CD4-positive, alpha-beta T cell treated with Interferon gamma for 1 hour (primary cell): ENCODE measurements at regions not wholly inside any gene's neighbourhood (a gene's known extent, or its start where the extent isn't known, plus 50 kb on each side); places are given as distances from the start of the nearest gene placed in this dataset.
"Not testable (repeated sequence)": the region's sequence is repeated elsewhere in the genome, so short reads cannot be mapped to it uniquely, and the experiment has no call there.

Experiments
- DNase-seq: peaks from one replicate; pipeline ENCODE4 v3.0.0-alpha.2; 2020

- no peak for DNase-seq
These were observed 159.3 kb upstream of the JARID2 start for GRCh38 chr6:15086348-15087158.

- no peak for DNase-seq
These were observed 158.7 kb upstream of the JARID2 start for GRCh38 chr6:15087186-15087589.

GRCh38 chr6:15088904-15089568 lies 156.8 kb upstream of the JARID2 start:
- no peak for DNase-seq

GRCh38 chr6:15089569-15090144 lies 156.2 kb upstream of the JARID2 start:
- no peak for DNase-seq

GRCh38 chr6:15090145-15090579 lies 155.7 kb upstream of the JARID2 start:
- DNase-seq = no peak

- DNase-seq = no peak
These were observed 155.0 kb upstream of the JARID2 start for GRCh38 chr6:15090745-15091384.

- DNase-seq = no peak
These were observed 148.7 kb upstream of the JARID2 start for GRCh38 chr6:15096894-15097837.

- DNase-seq = no peak
These were observed 144.7 kb upstream of the JARID2 start for GRCh38 chr6:15101130-15101529.

GRCh38 chr6:15102241-15102640 lies 143.6 kb upstream of the JARID2 start:
- DNase-seq = no peak

- no peak for DNase-seq
These were observed 138.8 kb upstream of the JARID2 start for GRCh38 chr6:15106958-15107643.

- no peak for DNase-seq
These were observed 138.1 kb upstream of the JARID2 start for GRCh38 chr6:15107644-15108382.

- no peak for DNase-seq
These were observed 137.5 kb upstream of the JARID2 start for GRCh38 chr6:15108383-15108715.

- DNase-seq = no peak
These were observed 136.4 kb upstream of the JARID2 start for GRCh38 chr6:15109338-15110090.

- no peak for DNase-seq
These were observed 135.0 kb upstream of the JARID2 start for GRCh38 chr6:15110726-15111354.

GRCh38 chr6:15111576-15111975 lies 134.3 kb upstream of the JARID2 start:
- DNase-seq = not testable (repeated sequence)

GRCh38 chr6:15113587-15113986 lies 132.3 kb upstream of the JARID2 start:
- no peak for DNase-seq

- DNase-seq = no peak
These were observed 131.8 kb upstream of the JARID2 start for GRCh38 chr6:15114061-15114460.

- no peak for DNase-seq
These were observed 129.0 kb upstream of the JARID2 start for GRCh38 chr6:15116889-15117288.

- no peak for DNase-seq
These were observed 124.4 kb upstream of the JARID2 start for GRCh38 chr6:15121443-15121842.
